Sigmoid colon (tissue), 6 donors: ENCODE measurements at regions not wholly inside any gene's neighbourhood (a gene's known extent, or its start where the extent isn't known, plus 50 kb on each side); places are given as distances from the start of the nearest gene placed in this dataset.

Experiments
- DNase-seq: peaks from one replicate; pipeline ENCODE4 v3.0.0-alpha.2; 2019
- H3K27ac ChIP-seq, 4 donors: fragments of 200-600 bp; sonication (generic); one replicate each; pipeline ENCODE4 v1.5.1; 2016 to 2019; ENCODE audit warnings: mild to moderate bottlenecking in 1 of 4
- H3K27me3 ChIP-seq, 3 donors: fragments of 200-600 bp; sonication (generic); one replicate each; pipeline ENCODE4 v1.5.1; 2019; ENCODE audit warnings: mild to moderate bottlenecking in 1 of 3
- H3K36me3 ChIP-seq, 4 donors: fragments of 200-600 bp; sonication (generic); one replicate each; pipeline ENCODE4 v1.5.1; 2016 to 2019
- H3K4me1 ChIP-seq, 4 donors: fragments of 200-600 bp; sonication (generic); one replicate each; pipeline ENCODE4 v1.5.1; 2017 to 2019
- H3K4me3 ChIP-seq, 4 donors: fragments of 200-600 bp; sonication (generic); one replicate each; pipeline ENCODE4 v1.5.1; 2017 to 2019; ENCODE audit warnings: mild to moderate bottlenecking in 2 of 4, moderate library complexity in 1 of 4
- H3K9me3 ChIP-seq, 4 donors: fragments of 200-600 bp in 3 of 4; sonication (generic) in 3 of 4; one replicate each; pipeline versions ENCODE4 v1.5.1 to v1.6.1; 2013 to 2019
- CTCF ChIP-seq, 4 experiments: fragments of 450-650 bp in 3 of 4; fragments of 200-600 bp in 1 of 4; IDR thresholded peaks; one replicate each; pipeline ENCODE4 v1.5.1; 2016 to 2019; ENCODE audit warnings: antibody characterized with exemption in 4 of 4, mild to moderate bottlenecking in 3 of 4, moderate library complexity in 2 of 4
- EP300 ChIP-seq, 4 donors: sonication (generic); formaldehyde crosslinking; IDR thresholded peaks; one replicate each; pipeline ENCODE4 v1.6.1; 2017; ENCODE audit warnings: antibody characterized with exemption in 4 of 4
- POLR2A ChIP-seq, 2 donors: fragments of 450-650 bp; IDR thresholded peaks; one replicate each; pipeline ENCODE4 v1.6.1; 2016; ENCODE audit warnings: antibody characterized with exemption in 2 of 2, mild to moderate bottlenecking in 2 of 2, moderate library complexity in 2 of 2
- POLR2AphosphoS5 ChIP-seq, 4 donors: sonication (generic); formaldehyde crosslinking; IDR thresholded peaks; one replicate each; pipeline ENCODE4 v1.6.1; 2017; ENCODE audit warnings: antibody characterized with exemption in 4 of 4
- WGBS, 2 donors: extraction: QIAGEN DNeasy Blood & Tissue Kit; methylation state at CpG; one replicate each; pipeline ENCODE4 v1.1.7; 2013; 5-methylcytosine and 5-hydroxymethylcytosine counted together
- intact Hi-C: fragments of 100-400 bp; cut with DNase I; formaldehyde crosslinking; loops from one replicate; pipeline ENCODE4 v1.15.1; 2023
- donor health status: healthy with polysubstance abuse.
- donor health status: healthy.

GRCh38 chr13:74986609-74987008 is 495.4 kb downstream of the TBC1D4 start:
- Histone ChIP-seq H3K27me3 (no peaks in the 10 kb centered on the region), H3K27ac (no peak overlapping the region), H3K36me3 (no peaks in the 10 kb centered on the region), H3K4me3 (no peak overlapping the region), H3K9me3 (no peaks in the 10 kb centered on the region), H3K4me1 (no peaks in the 10 kb centered on the region)
- WGBS, 2 donors = 24 to 44% methylated on average over 2 of the region's 2 CpGs
- TF ChIP-seq EP300 (IDR thresholded peaks at IDR 0.05) = no peak
- TF ChIP-seq POLR2AphosphoS5 (IDR thresholded peaks at IDR 0.05) = no peak
- TF ChIP-seq CTCF (IDR thresholded peaks at IDR 0.05) = no peak
- no peak for TF ChIP-seq POLR2A (IDR thresholded peaks at IDR 0.05)
- DNase-seq = no peak
- intact Hi-C loops = no loop called here

- intact Hi-C loops = no loop called here
- Histone ChIP-seq H3K36me3 (no peaks in the 10 kb centered on the region), H3K9me3 (no peaks in the 10 kb centered on the region), H3K27ac (no peak overlapping the region), H3K4me1 (no peaks in the 10 kb centered on the region), H3K27me3 (no peaks in the 10 kb centered on the region), H3K4me3 (no peak overlapping the region)
- no peak for DNase-seq
- TF ChIP-seq POLR2AphosphoS5 (IDR thresholded peaks at IDR 0.05) (no peak), EP300 (IDR thresholded peaks at IDR 0.05) (no peak), POLR2A (IDR thresholded peaks at IDR 0.05) (no peak), CTCF (IDR thresholded peaks at IDR 0.05) (no peak)
- WGBS, 2 donors = 40 to 47% methylated on average over 2 of the region's 2 CpGs
Observed at GRCh38 chr13:74979703-74980102, 502.3 kb downstream of the TBC1D4 start.

- TF ChIP-seq CTCF (IDR thresholded peaks at IDR 0.05) = no peak
- no peak for TF ChIP-seq POLR2A (IDR thresholded peaks at IDR 0.05)
- TF ChIP-seq EP300 (IDR thresholded peaks at IDR 0.05) = no peak
- TF ChIP-seq POLR2AphosphoS5 (IDR thresholded peaks at IDR 0.05) = no peak
Observed at GRCh38 chr13:74978591-74978990, 503.4 kb downstream of the TBC1D4 start.

GRCh38 chr13:74977498-74977897 is 504.5 kb downstream of the TBC1D4 start:
- TF ChIP-seq CTCF (IDR thresholded peaks at IDR 0.05) (no peak), POLR2AphosphoS5 (IDR thresholded peaks at IDR 0.05) (no peak), EP300 (IDR thresholded peaks at IDR 0.05) (no peak), POLR2A (IDR thresholded peaks at IDR 0.05) (no peak)
- WGBS, 2 donors = 89 to 96% methylated on average over 1 of the region's 1 CpG

More at GRCh38 chr13:74978591-74978990, 503.4 kb downstream of the TBC1D4 start:
- intact Hi-C loops = no loop called here
- H3K36me3 ChIP-seq = no peaks in the 10 kb centered on the region
- 63 to 74% methylated on average over 6 of the region's 6 CpGs for WGBS, 2 donors
- H3K9me3 ChIP-seq = no peaks in the 10 kb centered on the region
- H3K4me1 ChIP-seq = no peaks in the 10 kb centered on the region
- no peaks in the 10 kb centered on the region for H3K27me3 ChIP-seq
- no peak for DNase-seq
- H3K4me3 ChIP-seq = no peak overlapping the region
- H3K27ac ChIP-seq = no peak overlapping the region

GRCh38 chr13:74975111-74975510 is 506.9 kb downstream of the TBC1D4 start:
- TF ChIP-seq POLR2AphosphoS5 (IDR thresholded peaks at IDR 0.05) (no peak), CTCF (IDR thresholded peaks at IDR 0.05) (no peak), EP300 (IDR thresholded peaks at IDR 0.05) (no peak), POLR2A (IDR thresholded peaks at IDR 0.05) (no peak)
- intact Hi-C loops = no loop called here
- no peaks in the 10 kb centered on the region for H3K36me3 ChIP-seq
- no peaks in the 10 kb centered on the region for H3K27me3 ChIP-seq
- no peaks in the 10 kb centered on the region for H3K9me3 ChIP-seq
- no peak overlapping the region for H3K27ac ChIP-seq
- H3K4me3 ChIP-seq = no peak overlapping the region
- no peak for DNase-seq
- WGBS, 2 donors = 31 to 63% methylated on average over 2 of the region's 2 CpGs
- H3K4me1 ChIP-seq = no peaks in the 10 kb centered on the region

More at GRCh38 chr13:74977498-74977897, 504.5 kb downstream of the TBC1D4 start:
- no peak overlapping the region for H3K4me3 ChIP-seq
- H3K27ac ChIP-seq = no peak overlapping the region
- H3K36me3 ChIP-seq = no peaks in the 10 kb centered on the region
- intact Hi-C loops = no loop called here
- no peaks in the 10 kb centered on the region for H3K27me3 ChIP-seq
- no peaks in the 10 kb centered on the region for H3K9me3 ChIP-seq
- DNase-seq = no peak
- no peaks in the 10 kb centered on the region for H3K4me1 ChIP-seq
